GM18517 (cell line): ENCODE measurements at regions not wholly inside any gene's neighbourhood (a gene's known extent, or its start where the extent isn't known, plus 50 kb on each side); places are given as distances from the start of the nearest gene placed in this dataset.

ENCODE experiments used
- ATAC-seq: cut with Tn5 transposase; IDR thresholded peaks from one replicate; pipeline ENCODE4 v1.9.1; 2021; ENCODE audit warnings: mild to moderate bottlenecking, moderate library complexity; ENCODE audit not compliant: unreplicated experiment

DNA sequence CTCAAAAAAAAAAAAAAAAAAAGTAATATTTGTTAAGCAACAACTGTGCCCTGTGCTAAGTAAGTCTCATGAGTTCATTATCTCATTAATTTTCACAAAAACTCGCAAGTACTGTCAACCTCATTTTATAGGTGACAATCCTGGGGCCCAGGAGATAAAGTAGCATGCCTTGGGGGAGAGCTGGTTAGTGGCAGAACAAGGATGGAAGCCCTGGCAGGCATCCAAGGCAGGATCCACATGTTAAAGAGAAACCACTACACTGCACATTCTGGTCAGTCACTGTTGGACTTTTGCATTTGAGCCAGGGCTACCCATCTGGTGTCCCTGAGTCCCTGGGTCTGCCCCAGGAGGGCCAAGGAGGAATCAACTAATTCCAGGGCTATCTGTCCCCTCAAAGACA is 54.6 kb downstream of the ZFP36L2 start:
- no peak for ATAC-seq

DNA sequence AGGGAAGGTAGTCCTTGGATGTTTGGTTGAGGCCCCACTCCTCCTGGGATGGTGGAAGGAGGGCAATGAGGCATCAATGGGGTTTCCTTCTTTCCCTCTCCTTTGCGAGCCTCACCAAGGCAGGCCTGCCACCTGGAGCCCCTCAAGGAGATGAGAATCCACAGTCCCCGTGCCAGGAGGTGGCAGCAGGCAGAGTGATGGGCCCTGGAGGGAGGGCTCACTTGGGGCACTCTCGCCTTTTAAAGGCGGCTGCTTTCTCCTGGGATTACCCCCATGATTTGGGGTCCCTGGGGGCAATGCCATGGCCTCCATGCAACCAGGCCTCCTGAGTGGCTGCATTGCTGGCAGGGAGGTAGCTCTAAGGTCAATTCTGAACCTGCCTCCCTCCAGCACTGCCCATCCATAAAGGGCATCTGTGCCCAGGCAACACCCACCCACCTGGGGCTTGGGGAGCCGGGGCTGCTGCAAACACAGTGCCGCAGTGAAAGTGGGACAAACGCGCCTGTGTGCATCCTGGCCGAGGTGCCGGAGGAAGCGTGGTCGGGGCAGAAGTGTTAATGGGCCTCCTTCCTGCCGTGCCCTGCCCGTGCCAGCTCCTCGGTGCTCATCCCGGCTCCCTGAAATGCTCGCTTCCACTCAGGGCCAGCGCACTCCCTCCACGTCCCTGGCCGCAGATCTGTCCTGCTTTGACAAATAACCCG is 55.9 kb downstream of the ZFP36L2 start:
- ATAC-seq: no peak

DNA sequence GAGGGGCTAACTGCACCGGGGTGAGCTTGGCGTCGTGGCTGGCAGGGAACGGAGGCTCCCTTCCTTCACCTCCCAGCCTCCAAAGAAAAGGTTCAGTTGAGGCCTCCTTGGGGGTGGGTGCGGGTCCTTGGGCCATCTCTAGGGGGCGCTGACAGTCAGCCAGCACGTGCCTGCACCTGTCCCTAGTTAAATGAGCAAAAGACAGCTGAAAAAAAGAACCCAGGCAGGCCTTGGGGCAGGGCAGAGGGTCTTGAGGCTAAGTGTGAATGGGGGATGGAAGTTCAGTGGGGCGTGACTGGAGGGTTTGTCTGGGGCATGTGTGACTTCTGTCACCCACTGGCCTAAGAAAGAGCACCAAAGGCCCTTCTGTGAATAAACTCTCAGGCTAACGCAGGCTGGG is 56.4 kb downstream of the ZFP36L2 start:
- ATAC-seq: no peak

DNA sequence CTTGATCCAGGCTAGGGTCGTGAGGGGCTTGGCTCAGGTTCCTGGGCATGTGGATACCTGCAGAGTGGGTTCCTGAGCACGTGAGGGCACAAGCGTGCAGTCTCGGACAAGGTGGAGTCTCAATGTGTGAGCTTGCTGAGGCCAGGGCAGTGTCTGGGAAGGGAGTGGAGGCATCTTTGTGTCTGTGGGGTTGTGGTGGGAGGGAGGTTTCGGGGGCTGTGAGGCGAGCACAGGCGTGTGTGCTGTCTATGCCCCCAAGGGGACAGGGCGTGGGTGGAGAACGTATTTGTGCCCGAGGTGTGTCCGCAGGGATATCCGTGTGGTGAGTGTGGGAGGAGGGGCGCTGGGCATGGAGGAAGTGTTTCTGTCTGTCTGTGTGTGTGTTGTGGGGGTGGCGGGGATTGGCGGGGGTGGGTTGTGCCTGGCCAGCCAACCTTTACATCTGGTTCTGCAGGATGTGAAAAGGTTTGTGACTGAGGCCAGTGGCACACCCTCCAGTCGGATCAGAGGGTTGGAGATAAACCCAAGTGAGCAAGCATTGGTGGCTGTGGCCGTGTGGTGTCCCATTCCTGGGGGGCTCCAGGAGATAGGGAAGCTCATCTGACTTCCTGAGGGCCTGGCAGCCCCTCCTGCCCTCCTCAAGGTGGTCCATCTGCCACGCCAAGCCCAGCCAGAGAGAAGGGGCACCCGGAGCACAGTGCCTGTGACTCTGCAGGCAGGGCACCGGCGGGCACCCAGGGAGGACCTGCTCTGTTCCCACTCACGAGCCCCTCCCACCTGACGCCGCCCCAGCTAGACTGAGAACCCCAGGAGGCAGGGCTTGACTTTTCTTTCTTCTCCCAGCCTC is 57.1 kb downstream of the ZFP36L2 start:
- no peak for ATAC-seq

DNA sequence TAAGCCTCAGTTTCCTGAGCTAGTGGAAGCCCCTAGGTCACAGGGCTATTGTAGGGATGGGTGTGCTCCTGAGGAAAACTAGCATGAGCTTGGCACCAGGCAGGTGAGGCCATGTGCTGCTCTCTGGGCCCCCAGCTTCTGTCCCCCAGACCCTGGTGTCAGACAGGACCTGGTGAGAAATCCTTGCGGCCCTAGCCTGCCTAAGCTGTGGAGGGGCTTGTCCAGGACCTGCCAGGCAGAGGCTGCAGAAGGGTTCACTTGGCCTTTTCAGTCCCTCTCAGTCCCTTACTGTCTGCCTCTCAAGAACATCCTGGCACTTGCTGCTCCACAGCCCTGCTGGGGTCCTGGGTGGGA is 58.4 kb downstream of the ZFP36L2 start:
- ATAC-seq: no peak

DNA sequence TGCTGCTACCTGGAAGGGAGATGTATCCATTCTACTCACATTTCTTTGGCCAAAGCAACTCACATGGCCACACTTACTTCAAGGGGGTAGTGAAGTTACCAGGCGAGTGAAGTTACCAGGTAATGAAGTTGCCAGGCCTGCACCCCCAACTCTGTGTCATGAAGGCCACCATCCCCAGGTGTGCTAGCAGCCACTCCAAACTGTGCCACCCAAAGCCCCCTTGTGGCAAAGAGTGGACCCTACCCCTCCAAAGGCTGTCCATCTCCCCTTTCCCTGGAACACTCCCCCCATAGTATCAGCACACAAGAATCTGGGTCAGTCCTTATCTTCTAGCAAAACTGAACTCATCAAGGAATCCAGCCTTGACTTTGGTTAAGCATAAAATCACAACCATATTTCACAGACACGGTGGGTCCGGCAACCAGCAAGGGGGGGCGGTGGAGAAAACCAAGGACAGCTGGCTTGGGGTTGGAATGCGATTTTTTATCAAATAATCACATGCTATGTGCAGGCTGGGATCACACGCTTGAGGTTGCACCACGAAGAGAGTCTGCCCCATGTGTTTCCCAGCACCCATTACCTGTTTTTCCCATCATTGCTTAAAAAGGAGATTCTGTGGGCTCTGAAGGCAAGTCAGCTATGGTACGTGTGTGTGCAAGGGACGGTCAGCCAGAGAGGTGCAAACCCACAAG is 60.9 kb downstream of the ZFP36L2 start:
- no peak for ATAC-seq

DNA sequence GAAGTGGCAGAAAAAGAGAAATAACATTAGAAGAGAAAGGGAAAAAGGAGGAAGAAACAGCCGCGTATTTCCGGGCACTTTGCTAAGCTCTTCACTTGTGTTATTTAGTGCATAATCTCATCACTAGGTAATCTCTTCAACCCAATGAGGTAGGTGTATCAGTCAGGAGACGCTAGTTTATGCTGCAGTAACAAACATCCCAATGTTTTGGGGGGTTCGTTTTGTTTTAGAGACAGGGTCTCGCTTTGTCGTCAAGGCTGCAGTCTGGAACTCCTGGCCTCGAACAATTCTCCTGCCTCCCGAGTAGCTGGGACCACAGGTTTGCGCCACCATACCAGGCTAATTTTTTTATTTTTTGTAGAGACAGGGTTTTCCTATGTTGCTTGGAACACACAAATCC is 61.7 kb downstream of the ZFP36L2 start:
- ATAC-seq: no peak

DNA sequence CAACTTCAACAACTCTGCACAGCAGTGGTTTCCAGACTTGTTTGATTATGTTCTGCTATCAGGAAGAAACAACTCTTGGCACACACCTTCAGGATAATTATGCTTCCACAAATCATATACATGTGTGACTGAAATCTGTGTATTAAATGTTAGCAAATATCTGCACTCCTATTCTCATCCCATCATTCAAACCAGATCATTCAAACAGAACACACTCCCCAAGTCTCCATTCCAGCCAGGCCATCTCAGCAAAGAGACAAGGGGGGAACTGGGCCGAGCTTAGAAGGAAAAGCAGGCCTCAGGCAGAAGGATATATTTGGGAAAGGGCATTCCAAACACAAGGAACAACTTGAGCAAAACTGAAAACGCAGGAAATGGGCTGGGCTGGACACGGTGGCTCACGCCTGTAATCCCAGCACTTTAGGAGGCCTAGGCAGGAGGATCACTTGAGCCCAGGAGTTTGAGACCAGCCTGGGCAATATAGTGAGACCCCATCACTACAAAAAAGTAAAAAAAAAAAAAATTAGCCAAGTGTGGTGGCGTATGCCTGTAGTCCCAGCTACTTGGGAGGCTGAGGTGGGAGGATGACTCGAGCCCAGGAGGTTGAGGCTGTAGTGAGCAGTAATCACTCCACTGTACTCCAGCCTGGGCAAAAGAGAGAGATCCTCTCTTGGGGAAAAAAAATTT is 62.7 kb downstream of the ZFP36L2 start:
- no peak for ATAC-seq

DNA sequence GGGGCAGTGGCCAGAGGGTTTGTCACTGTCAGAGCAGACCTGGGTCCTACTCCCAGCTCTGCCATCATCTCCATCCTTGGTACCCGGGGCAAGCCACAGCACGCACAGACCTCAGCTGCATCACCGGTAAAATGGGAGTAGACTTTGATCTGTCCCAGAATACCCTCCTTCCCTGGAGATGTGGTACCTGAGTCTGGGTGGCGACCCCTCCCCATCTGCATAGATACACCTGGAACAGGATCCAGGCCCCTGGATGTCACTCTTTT is 64.0 kb downstream of the ZFP36L2 start:
- no peak for ATAC-seq

DNA sequence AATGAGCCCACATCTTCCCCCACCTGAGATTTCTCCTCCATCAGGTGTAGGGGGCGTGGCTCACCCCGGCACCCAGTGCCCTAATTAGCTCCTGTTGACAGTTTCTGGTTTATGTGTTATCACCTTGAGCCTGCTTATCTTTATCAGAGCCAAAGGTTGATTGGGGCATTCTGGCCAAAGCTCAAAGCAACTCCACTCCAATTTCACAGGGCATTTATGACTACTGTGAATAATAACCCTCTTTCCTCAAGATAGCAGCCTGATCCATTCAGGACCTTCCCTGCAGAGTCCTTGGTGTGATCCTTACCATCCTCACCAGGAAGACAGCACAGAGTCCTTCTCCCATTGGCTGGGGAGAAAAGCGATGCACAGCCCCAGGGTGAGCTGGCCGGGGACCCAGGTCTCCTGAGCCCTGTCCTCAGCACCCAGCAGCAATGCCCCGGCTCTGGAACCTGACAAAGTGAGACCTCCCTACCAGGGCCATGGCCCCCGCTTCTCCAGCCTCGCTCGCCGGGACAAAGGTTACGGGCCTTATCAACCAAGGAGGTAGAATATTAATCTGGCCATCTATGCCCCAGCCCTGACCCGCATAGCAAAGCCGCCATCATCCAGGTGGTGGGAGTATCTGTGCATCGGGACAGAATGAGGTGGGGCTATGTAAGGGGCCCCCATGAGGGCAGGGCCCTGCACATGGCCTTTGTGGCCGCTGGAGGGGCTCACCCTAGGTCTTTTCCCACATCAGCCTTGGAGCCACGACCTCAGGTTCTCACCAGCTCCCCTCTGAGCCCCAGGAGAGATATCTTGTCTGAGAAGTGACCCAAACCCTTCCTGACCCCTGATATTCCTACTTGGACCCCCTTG is 64.5 kb downstream of the ZFP36L2 start:
- no peak for ATAC-seq

DNA sequence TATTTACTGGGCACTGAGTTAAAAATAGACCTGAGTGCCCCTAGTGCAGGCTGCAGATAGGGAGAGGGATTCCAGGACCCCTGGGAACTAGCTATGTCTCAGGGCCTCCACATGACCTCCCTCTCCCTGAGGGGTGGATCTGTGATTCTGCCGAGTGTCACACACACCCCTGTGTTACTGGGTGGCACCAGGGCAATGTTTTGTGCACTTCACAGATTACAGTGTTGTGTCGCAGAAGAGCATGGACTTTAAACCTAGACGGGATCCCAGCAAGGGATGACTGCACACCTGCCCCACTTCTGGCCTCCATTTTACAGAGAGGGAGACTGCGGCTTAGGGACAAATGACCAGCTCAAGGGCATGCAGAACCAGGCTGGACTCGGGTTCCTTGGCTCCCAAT is 65.6 kb downstream of the ZFP36L2 start:
- ATAC-seq: no peak

DNA sequence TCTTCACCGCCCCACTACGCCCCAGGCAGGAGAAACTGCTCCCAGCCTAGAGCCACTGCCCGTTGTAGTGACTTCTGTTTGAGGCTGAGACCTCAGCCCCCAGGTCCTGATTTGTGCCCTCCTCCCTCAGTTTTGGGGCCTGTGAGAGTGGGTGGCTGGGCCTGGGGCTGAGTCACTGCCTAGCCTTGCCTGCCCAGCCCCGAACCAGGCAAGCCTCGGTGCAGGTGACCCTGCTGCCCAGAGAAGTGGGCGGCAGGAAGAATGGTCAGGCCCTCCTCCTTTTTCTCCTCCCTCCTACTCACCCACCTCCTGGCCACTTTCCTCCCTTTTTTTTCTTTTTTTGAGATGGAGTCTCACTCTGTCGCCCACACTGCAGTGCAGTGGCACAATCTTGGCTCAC is 66.6 kb downstream of the ZFP36L2 start:
- ATAC-seq: no peak

DNA sequence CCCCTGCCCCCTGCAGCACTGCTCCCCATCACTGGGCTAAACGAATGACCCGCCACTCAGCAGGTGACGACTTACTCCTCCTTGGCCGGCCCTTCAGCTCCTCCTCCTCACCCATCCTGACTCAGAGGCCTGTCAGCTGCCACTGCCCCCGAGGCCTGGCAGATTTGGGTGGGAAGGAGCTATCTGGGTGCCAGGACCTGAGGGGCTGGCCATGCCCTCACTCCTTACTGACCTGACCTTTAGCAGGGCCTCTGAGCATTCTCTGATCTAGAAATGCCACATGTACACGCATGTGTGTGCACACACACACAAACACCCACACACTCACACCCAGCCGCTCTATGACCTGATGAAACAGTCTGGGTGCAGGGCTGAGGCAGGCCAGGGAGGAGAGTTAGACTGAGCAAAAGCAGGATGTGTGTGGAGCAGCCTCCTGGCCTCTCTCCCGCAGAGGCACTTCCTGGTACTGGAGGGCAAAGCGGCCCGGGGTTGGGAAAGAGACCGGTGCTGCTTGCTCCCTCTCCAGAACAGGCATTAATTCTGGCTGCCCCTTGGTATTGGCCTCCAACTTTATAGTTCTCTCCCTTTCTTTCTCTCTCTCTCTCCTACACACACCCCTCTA is 68.0 kb downstream of the ZFP36L2 start:
- peak; percentile 22 for ATAC-seq

DNA sequence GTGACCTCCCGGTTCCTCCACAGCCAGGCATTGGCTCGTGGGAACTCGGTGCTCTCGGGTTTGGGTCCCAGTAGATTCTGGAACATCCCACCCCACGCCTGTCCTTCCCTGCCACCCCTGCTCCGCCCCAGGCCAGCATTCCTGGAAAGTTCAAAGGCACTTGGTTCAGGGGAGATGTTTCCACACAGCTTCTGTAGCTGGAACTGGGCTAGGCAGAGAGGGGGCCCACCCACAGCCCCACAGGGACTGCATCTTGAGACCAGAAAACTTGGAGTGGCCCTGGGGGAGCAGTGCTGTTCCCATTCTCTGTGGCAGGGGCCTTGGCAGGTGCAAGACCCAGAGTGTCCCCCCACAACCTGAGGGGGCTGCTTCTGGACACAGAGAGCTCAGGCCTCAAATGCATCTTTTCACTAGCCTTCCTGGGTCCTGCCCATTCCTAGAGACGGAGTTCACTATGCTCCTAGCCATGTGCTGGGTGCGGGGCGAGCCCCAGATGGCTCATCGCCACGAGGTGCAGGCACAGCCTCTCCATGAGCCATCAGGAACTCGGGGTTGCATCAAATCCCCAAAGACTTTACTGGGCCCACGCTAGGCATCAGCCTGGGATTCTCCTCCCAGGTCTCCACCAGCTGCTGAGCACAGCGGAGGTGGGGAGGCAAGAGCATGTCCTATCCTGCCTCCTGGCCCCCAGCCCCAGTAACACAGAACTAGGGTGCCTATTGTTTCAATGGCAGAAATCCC is 68.7 kb downstream of the ZFP36L2 start:
- no peak for ATAC-seq

DNA sequence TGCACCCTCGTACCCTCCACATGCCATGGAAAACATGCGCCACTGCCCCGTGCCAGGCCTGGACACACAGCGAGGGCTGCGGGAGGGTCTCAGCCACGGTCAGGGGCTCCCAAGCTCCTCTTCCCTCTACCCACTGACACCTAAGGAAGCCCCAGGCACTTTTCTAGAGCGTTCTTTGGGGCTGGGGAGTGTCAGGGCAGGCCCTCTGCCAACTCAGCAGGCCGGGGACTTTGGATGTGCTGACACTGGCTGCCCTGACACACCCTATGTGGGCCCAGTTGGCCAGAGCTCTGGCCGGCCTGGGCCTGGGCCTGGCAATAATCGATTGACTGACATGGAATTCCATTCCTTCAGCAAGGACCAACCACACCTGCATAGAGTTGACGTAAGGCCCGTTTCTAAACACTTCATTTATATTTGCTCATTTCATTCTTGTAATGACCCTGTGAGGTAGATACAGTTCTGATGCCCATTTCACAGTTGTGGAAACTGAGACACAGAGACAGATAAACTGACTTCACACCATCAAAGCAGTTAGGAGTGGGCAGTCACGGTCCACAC is 70.5 kb downstream of the ZFP36L2 start:
- no peak for ATAC-seq

DNA sequence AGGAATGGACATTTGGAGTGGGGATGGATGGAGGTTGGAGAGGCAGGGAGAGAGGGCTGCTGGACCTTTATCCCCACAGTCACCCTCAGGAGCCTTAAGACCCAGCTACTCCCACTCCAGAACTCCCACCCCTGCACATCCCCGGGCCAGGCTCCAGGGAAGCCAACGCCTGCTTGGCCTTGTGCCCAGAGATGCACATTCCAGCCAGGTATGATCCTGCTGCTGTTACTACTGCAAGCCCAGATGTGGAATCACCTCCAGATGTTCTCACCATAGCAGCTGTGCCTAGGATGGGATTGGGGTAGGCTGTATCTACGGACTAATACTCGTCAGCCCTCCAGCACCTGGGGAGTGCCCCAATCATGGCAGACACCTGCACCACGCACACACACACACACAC is 71.7 kb downstream of the ZFP36L2 start:
- ATAC-seq: no peak

DNA sequence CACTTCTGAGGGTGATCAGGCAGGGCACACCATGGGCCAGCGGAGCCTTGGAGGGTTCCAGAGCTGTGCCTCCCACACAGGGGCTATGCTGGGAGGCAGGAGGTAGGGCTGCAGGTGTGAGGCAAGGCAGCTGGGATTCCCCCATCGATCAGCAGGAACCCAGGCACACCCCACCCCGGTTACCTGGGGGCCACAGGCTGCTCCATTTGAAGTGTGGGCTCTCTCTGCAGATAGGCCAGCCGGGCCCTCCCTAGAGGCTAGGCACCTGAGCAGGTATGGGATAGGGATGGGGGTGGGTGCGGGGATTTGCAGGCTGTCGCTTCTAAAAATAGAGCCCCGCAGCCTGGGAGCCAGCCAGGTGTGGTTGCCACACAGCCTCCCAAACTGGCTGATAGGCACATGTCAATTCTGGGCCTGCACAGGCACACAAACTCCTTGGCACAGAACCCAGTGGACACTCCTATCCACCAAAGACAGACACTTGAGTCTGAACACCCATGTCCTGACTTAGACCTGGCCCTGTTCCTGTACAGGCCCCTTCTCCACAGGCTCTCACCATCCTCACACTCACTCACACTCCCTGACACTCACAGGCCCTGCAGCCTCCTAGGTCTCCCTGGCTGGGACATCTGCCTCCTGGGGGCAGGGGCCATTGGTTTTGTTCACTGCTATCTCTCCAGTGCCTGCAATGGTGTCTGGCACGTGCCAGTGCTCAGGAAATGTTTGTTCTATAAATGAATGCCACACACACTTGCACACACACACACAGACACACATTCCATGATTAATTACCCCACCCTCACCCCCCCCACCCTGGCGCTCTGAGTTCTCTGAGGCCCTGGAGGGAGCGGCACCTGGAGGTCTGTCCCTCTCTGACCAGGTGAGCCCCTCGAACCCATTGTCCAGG is 73.4 kb downstream of the ZFP36L2 start:
- ATAC-seq: no peak

DNA sequence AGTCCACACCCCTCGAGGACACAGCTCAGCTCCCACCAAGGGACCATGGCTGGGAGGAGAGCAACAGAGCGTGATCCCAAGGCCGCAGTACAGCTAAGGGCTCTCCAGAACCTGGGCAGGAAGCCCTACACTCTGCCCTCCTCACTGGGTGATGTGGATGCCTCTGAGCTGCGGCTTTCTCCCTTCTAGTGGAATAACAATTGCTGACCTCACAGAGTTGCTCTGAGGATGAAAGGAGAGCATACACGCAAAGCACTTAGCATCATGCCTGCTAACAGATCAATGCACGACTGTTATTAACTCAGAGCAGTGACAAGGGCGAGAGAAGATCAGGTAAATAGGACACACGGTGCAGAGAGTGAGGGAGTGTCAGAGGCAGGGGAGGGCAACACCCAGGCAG is 74.2 kb downstream of the ZFP36L2 start:
- ATAC-seq: no peak
